GM12891 (cell line): ENCODE measurements at regions not wholly inside any gene's neighbourhood (a gene's known extent, or its start where the extent isn't known, plus 50 kb on each side); places are given as distances from the start of the nearest gene placed in this dataset.

ENCODE experiments used
- POLR2A ChIP-seq: IDR thresholded peaks from 2 replicates; pipeline ENCODE4 v1.6.1; 2011; ENCODE audit warnings: low read depth, low read length, control low read depth
- POLR2AphosphoS5 ChIP-seq: IDR thresholded peaks from 2 replicates; pipeline ENCODE4 v1.6.1; 2011; ENCODE audit warnings: low read depth, low read length, control low read depth
- TAF1 ChIP-seq: IDR thresholded peaks from 2 replicates; pipeline ENCODE4 v1.6.1; 2011; ENCODE audit warnings: low read depth, low read length, control low read depth

DNA sequence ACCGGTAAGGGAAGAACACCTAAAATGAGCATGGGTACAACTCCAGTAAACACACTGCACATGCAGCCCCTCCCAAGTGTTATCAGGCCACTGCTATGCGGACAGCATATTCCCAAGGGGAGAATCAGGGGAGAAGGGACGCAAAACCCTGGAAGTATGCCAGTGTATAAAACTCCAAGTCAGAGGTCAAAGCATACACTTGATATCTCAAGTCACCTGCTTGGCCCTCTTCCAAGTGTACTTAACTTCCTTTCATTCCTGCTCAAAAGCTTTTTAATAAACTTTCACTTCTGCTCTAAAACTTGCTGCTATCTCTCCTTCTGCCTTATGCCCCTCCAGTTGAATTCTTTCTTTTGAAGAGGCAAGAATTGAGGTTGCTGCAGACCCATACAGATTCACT lies 408.1 kb downstream of the HTR1A start:
- TF ChIP-seq TAF1 (no peak), POLR2A (no peak), POLR2AphosphoS5 (no peak)
